ENCODE measurements at regions not wholly inside any gene's neighbourhood (a gene's known extent, or its start where the extent isn't known, plus 50 kb on each side); places are given as distances from the start of the nearest gene placed in this dataset.

DNA sequence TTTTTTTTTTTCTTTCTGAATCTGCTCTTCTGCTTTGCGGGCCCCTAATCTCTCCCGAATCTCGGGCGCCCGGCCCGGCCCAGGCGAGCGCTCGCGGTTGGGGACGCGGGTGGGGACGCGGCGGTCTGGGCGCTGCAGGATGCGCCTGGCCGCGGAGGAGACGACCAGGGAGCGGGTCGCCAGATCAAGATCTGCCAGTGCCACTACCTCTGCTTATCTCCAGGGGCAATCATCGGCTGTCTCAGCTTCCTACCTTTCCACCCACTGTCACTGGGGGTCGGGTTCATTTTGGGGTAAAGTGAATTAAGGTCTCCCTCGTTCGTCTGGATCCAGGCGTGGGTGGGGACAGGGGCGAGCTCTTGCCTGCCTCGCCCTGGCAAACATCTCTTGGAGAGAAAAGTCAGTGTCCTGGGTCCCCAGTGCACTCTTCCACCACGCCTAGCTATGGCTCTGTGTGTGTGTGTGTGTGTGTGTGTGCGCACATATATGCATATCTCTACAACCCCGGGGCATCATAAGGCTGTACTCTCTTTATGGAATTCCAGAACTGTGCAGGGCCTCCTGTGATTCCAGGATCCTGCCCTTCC is 422.3 kb downstream of the VRK1 start (continued):
- TF ChIP-seq ISX (CRISPR knock-in tag; conservative IDR thresholded peaks at IDR 0.05) (no peak), E2F5 (CRISPR knock-in tag; conservative IDR thresholded peaks at IDR 0.05) (no peak)

- 37% methylated on average over 11 of the region's 11 CpGs for WGBS (ENCODE audit: low lambda C conversion rate)
- TF ChIP-seq JUND (CRISPR knock-in tag; IDR thresholded peaks at IDR 0.05), result no peak
- TF ChIP-seq ZXDC (CRISPR knock-in tag; IDR thresholded peaks at IDR 0.05), result no peak
- TF ChIP-seq MXD1 (CRISPR knock-in tag; IDR thresholded peaks at IDR 0.05), result no peak
- no peak for TF ChIP-seq ZNF260 (CRISPR knock-in tag; IDR thresholded peaks at IDR 0.05; ENCODE audit: borderline replicate concordance, low read depth)
- no peak for TF ChIP-seq BCL3 (CRISPR knock-in tag; IDR thresholded peaks at IDR 0.05)
- TF ChIP-seq MYNN (CRISPR knock-in tag; IDR thresholded peaks at IDR 0.05; ENCODE audit: low read depth), result no peak
- TF ChIP-seq, protein P1, sequence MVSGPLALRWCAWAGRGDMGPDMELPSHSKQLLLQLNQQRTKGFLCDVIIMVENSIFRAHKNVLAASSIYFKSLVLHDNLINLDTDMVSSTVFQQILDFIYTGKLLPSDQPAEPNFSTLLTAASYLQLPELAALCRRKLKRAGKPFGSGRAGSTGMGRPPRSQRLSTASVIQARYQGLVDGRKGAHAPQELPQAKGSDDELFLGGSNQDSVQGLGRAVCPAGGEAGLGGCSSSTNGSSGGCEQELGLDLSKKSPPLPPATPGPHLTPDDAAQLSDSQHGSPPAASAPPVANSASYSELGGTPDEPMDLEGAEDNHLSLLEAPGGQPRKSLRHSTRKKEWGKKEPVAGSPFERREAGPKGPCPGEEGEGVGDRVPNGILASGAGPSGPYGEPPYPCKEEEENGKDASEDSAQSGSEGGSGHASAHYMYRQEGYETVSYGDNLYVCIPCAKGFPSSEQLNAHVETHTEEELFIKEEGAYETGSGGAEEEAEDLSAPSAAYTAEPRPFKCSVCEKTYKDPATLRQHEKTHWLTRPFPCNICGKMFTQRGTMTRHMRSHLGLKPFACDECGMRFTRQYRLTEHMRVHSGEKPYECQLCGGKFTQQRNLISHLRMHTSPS (CRISPR knock-in tag; IDR thresholded peaks at IDR 0.05; ENCODE audit: low read depth), result no peak
- TF ChIP-seq, protein P2, sequence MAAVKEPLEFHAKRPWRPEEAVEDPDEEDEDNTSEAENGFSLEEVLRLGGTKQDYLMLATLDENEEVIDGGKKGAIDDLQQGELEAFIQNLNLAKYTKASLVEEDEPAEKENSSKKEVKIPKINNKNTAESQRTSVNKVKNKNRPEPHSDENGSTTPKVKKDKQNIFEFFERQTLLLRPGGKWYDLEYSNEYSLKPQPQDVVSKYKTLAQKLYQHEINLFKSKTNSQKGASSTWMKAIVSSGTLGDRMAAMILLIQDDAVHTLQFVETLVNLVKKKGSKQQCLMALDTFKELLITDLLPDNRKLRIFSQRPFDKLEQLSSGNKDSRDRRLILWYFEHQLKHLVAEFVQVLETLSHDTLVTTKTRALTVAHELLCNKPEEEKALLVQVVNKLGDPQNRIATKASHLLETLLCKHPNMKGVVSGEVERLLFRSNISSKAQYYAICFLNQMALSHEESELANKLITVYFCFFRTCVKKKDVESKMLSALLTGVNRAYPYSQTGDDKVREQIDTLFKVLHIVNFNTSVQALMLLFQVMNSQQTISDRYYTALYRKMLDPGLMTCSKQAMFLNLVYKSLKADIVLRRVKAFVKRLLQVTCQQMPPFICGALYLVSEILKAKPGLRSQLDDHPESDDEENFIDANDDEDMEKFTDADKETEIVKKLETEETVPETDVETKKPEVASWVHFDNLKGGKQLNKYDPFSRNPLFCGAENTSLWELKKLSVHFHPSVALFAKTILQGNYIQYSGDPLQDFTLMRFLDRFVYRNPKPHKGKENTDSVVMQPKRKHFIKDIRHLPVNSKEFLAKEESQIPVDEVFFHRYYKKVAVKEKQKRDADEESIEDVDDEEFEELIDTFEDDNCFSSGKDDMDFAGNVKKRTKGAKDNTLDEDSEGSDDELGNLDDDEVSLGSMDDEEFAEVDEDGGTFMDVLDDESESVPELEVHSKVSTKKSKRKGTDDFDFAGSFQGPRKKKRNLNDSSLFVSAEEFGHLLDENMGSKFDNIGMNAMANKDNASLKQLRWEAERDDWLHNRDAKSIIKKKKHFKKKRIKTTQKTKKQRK (IDR thresholded peaks at IDR 0.05; ENCODE audit: low read length), result no peak
Measured at GRCh38 chr14:97221572-97222285, 424.5 kb downstream of the VRK1 start.

More at GRCh38 chr14:97221572-97222285, 424.5 kb downstream of the VRK1 start:
- BruUV-seq (replicated peaks), result no TSS peak
- intact Hi-C loops (cut with micrococcal nuclease; ENCODE audit: unreplicated experiment) (no loop called here), in situ Hi-C loops (cut with HindIII; ENCODE audit: extremely low pct_ligation_motif_present, low pct_unique_long_range_greater_than_20kb) (no loop called here)
- Histone ChIP-seq H3K4me2 (ENCODE audit: low read depth, low read length) (no peak overlapping the region), H3K9me3 (ENCODE audit: low read length) (no peaks in the 10 kb centered on the region), H3K79me2 (ENCODE audit: insufficient read depth, low read length) (no peaks in the 10 kb centered on the region), H4K20me1 (ENCODE audit: insufficient read depth, low read length) (no peaks in the 10 kb centered on the region), H3K36me3 (replicated peaks in 1 of 2; ENCODE audit: control insufficient read depth in 1 of 2, insufficient read depth in 2 of 2, low read length in 2 of 2) (no peaks in the 10 kb centered on the region), H3K27ac (ENCODE audit: extremely low read length, insufficient read depth, low read length) (no peak overlapping the region), H3K4me3 (replicated peaks in 1 of 3; ENCODE audit: insufficient read depth in 1 of 3, low read depth in 2 of 3, low read length in 3 of 3) (no peak overlapping the region), H2AFZ (ENCODE audit: low read length) (no peak overlapping the region), H3K27me3 (ENCODE audit: control insufficient read depth in 1 of 2, insufficient read depth in 2 of 2, low read length in 2 of 2) (peaks cover 0 to 22% of the 10 kb centered on the region in 2 experiments; a peak in 1 of 5 replicates), H3K9ac (ENCODE audit: insufficient read depth, low read depth, low read length) (no peak overlapping the region), H3K4me1 (ENCODE audit: insufficient read depth, low read length) (no peaks in the 10 kb centered on the region)
- FAIRE-seq (no peak), DNase-seq (ENCODE audit: low spot score) (no peak), ATAC-seq (no peak)
- ChIA-PET CTCF (ENCODE audit: low intra/inter-chr PET ratio, low total read pairs) (no interaction called here), POLR2A (no interaction called here)

All from HepG2 (cell line).